ENCODE measurements at regions not wholly inside any gene's neighbourhood (a gene's known extent, or its start where the extent isn't known, plus 50 kb on each side); places are given as distances from the start of the nearest gene placed in this dataset.

GRCh38 chr2:41399437-41400087, 648.3 kb upstream of the PKDCC start:
- no peak for DNase-seq (ENCODE audit: low read depth in 2 of 2)

GRCh38 chr2:41400088-41400665, 647.6 kb upstream of the PKDCC start:
- no peak for DNase-seq (ENCODE audit: low read depth in 2 of 2)

- no peak for DNase-seq (ENCODE audit: low read depth in 2 of 2)
Observed at GRCh38 chr2:41405441-41405840, 642.4 kb upstream of the PKDCC start.

GRCh38 chr2:41409328-41409727, 638.5 kb upstream of the PKDCC start:
- DNase-seq (ENCODE audit: low read depth in 2 of 2): no peak

GRCh38 chr2:41410011-41410410, 637.8 kb upstream of the PKDCC start:
- DNase-seq (ENCODE audit: low read depth in 2 of 2): no peak

GRCh38 chr2:41413813-41414485, 633.9 kb upstream of the PKDCC start:
- no peak for DNase-seq (ENCODE audit: low read depth in 2 of 2)

- no peak for DNase-seq (ENCODE audit: low read depth in 2 of 2)
Observed at GRCh38 chr2:41414486-41415230, 633.2 kb upstream of the PKDCC start.

- no peak for DNase-seq (ENCODE audit: low read depth in 2 of 2)
Observed at GRCh38 chr2:41417511-41417910, 630.3 kb upstream of the PKDCC start.

GRCh38 chr2:41420219-41420618, 627.6 kb upstream of the PKDCC start:
- DNase-seq (ENCODE audit: low read depth in 2 of 2): no peak

GRCh38 chr2:41420872-41421271, 626.9 kb upstream of the PKDCC start:
- no peak for DNase-seq (ENCODE audit: low read depth in 2 of 2)

GRCh38 chr2:41431756-41432155, 616.1 kb upstream of the PKDCC start:
- no peak for DNase-seq (ENCODE audit: low read depth in 2 of 2)

GRCh38 chr2:41432459-41432858, 615.4 kb upstream of the PKDCC start:
- DNase-seq (ENCODE audit: low read depth in 2 of 2): no peak

GRCh38 chr2:41434991-41435390, 612.8 kb upstream of the PKDCC start:
- no peak for DNase-seq (ENCODE audit: low read depth in 2 of 2)

- DNase-seq (ENCODE audit: low read depth in 2 of 2): no peak
Observed at GRCh38 chr2:41441958-41442357, 605.9 kb upstream of the PKDCC start.

GRCh38 chr2:41445865-41446264, 602.0 kb upstream of the PKDCC start:
- no peak for DNase-seq (ENCODE audit: low read depth in 2 of 2)

GRCh38 chr2:41446266-41446665, 601.6 kb upstream of the PKDCC start:
- DNase-seq (ENCODE audit: low read depth in 2 of 2): no peak

GRCh38 chr2:41448221-41448620, 599.6 kb upstream of the PKDCC start:
- no peak for DNase-seq (ENCODE audit: low read depth in 2 of 2)

GRCh38 chr2:41457026-41457425, 590.8 kb upstream of the PKDCC start:
- DNase-seq (ENCODE audit: low read depth in 2 of 2): no peak

- DNase-seq (ENCODE audit: low read depth in 2 of 2): no peak
Observed at GRCh38 chr2:41460661-41461060, 587.2 kb upstream of the PKDCC start.

- DNase-seq (ENCODE audit: low read depth in 2 of 2): no peak
Observed at GRCh38 chr2:41464395-41464794, 583.4 kb upstream of the PKDCC start.

- no peak for DNase-seq (ENCODE audit: low read depth in 2 of 2)
Observed at GRCh38 chr2:41475959-41476358, 571.9 kb upstream of the PKDCC start.

GRCh38 chr2:41482659-41483058, 565.2 kb upstream of the PKDCC start:
- DNase-seq (ENCODE audit: low read depth in 2 of 2): no peak

- no peak for DNase-seq (ENCODE audit: low read depth in 2 of 2)
Observed at GRCh38 chr2:41483226-41483625, 564.6 kb upstream of the PKDCC start.
